ENCODE measurements at regions not wholly inside any gene's neighbourhood (a gene's known extent, or its start where the extent isn't known, plus 50 kb on each side); places are given as distances from the start of the nearest gene placed in this dataset.

- no peak for DNase-seq (ENCODE audit: low read depth in 2 of 2)
Observed at GRCh38 chr17:77307479-77308198, 166.9 kb downstream of the SEC14L1 start.

GRCh38 chr17:77308861-77309726 lies 168.3 kb downstream of the SEC14L1 start:
- DNase-seq (ENCODE audit: low read depth in 2 of 2) = no peak

DNA sequence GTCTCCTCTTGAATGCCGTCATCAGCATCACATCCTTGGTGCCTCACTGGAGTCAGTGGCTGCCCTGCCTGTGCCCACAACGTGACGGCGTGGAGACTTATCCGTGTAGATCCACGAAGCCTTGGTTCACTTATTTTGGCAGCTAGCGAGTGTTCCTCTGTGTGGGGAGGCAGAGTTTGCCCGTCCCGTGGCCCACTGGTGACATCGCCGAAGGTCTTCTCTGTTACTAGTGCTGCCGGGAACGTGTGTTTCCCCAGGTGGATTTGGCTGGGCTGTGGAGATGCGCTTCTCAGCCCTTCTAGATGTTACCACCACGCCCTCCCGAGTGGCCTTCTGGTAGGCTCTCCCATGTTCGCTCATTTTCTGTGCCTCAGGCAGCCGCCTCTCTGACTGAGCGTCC lies 169.6 kb downstream of the SEC14L1 start:
- no peak for DNase-seq (ENCODE audit: low read depth in 2 of 2)

DNA sequence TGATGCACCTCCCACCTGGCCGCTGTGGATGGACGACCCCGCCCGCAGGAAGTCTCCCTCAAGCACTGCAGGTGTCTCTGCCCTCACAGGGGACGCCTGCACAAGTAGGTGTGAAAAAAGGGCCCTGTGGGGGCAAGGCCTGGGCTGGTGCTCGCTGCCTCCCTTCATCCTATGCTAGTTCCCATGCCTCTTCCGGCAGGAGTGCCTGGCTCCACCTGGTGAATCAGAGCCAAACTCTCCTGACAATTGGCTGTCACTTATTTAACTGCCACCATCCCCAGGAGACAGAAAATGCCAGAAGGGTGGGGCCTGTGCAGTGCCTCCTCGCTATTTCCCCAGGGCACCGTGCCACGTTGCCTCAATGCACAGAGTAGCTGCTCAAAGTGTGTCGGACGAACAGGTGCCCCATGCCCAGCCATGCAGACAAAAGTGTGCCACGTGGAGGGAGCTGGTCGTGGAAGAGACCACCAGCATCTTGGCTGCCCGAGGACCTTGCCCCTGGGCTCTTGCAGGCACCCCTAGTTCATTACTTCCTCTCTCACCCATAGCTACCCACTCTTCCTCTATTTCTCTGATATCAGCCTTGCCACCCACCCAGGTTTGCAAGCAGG lies 170.7 kb downstream of the SEC14L1 start:
- no peak for DNase-seq (ENCODE audit: low read depth in 2 of 2)

- DNase-seq (ENCODE audit: low read depth in 2 of 2) = no peak
Observed at GRCh38 chr17:77312061-77312701, 171.4 kb downstream of the SEC14L1 start.

DNA sequence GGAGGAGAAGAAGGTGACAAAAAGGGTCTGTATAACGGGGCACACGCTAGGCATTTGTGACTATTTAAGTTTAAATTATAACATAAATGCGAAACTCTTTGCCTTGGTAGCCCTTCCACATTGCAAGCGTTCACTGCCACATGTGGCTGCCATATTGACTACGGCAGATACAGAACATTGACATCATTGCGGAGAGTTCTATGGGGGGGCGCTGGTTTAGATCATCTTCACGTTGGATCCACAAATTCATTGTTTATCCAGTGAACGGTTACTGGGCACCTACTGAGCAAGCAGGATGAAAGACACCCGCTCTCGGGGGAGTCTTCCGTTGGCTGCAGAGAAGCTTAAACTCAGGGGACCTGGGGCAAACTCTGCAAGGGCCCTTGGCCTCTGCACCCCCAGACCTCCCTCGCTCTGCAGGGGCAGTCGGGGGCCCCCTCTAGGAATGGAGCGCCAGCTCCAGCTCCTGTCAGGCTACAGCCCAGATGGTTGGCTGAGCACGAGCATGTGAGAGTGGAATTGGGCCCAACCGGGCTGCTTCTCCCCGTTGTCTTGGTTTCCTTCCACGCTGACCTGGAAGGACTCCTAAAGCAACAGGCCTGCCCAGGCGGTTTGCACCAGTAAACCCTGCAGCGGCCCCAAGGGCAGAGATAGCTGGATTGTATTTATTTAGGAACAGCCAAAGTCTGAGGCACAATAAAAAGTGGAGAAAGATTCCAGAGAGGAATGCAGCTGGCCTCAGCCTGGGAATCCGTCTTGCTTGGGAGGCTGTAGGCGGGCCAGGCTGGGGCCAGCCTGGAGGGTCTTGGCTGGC lies 172.2 kb downstream of the SEC14L1 start:
- DNase-seq (ENCODE audit: low read depth in 2 of 2) = no peak

DNA sequence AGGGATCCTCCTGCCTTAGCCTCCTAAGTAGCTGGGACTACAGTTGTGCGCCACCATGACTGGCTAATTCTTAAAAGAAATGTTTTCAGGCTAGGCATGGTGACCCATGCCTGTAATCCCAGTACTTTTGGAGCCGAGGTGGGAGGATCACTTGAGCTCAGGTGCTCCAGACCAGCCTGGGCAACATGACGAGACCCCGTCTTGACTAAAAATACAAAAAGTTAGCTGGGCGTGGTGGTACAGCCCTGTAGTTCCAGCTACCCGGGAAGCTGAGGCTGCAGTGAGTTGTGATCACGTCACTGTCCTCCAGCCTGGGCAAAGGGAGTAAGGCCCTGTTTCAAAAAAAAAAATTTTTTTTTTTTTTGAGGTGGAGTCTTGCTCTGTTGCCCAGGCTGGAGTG lies 173.1 kb downstream of the SEC14L1 start:
- no peak for DNase-seq (ENCODE audit: low read depth in 2 of 2)

DNA sequence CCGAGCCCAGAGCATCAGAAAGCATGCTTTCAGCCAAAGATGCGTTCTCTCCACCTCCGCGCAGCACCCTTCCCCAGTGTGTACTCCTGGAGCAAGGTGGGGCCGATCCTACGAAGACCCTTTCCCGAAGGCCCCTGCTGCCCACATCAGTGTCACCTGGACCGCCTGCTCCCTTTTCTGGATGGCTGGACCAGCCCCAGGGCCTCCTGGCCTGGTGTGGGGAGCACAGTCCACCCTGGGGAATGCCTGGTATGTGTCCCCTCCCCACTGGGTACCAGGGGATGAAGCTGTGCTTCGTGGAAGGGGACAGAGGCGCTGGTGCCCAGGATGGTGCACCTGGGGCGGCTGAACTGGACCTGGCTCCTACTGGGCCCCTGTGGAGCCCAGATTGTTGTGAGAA lies 173.8 kb downstream of the SEC14L1 start:
- no peak for DNase-seq (ENCODE audit: low read depth in 2 of 2)

DNA sequence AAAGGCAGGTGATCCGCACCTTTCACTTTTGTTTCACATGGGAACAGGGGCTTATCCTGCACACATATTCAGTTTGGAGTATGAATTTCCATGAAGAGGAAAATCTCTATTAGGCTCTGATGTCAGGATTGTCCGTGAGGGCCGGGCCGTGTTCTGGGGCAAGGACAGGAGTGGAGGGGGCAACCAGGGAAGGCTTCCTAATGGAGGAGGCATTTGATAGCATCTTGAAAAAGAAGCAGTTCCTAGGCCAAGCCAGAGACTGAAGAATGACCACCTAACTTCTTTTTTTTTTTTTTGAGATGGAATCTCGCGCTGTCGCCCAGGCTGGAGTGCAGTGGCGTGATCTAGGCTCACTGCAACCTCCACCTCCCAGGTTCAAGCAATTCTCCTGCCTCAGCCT lies 174.2 kb downstream of the SEC14L1 start:
- DNase-seq (ENCODE audit: low read depth in 2 of 2) = no peak

DNA sequence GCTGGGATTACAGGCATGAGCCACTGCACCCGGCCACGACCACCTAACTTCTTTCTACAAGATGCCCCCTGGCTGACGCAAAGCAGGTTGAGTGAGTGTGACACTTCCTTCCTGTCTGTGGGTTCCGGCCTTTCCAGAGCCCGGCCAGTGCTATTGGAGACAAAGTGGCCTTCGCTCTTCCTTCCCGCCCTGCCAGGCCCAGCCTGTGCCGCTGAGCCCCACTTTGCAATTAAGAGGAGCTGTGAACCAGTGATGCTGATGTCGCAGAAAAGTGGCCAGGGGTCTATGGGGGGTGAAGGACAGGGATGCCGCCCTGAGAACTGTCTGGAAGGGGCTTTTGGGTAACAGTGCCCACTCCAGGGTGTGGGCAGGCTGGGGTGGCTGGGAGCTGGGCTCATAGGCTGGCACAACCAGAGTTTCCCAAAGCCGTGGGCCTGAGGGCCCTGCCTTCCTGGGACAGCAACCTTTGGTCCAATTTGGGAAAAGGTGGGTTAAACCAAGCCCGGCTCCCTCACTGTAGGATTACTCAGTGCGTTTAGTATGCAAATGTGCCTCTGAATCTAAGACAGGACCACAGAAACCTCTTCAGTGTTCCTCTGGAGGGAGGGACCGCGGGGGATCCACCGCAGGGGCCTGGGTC lies 174.9 kb downstream of the SEC14L1 start:
- DNase-seq (ENCODE audit: low read depth in 2 of 2) = no peak

DNA sequence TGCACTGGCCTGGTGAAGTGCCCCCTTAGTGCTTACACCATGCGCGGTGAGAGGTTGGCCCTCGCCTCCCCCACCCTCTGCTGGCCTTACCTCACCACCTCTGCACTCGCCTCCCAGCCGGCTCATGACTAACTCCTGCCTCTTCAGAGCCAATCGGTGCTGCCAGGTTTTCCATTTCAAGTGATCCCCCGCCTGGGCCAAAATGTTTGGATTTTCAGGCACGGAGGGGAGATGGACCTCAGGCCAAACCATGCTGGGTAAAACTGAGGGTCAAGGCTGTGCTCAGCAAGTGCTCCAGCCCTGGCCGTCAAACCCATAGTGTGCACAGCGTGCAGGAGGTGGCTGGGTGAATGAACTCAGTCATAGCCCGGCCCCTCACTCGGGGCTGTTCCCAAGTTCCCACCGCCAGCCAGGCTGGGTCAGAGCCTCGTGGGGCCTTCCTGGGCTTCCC lies 175.4 kb downstream of the SEC14L1 start:
- no peak for DNase-seq (ENCODE audit: low read depth in 2 of 2)

DNA sequence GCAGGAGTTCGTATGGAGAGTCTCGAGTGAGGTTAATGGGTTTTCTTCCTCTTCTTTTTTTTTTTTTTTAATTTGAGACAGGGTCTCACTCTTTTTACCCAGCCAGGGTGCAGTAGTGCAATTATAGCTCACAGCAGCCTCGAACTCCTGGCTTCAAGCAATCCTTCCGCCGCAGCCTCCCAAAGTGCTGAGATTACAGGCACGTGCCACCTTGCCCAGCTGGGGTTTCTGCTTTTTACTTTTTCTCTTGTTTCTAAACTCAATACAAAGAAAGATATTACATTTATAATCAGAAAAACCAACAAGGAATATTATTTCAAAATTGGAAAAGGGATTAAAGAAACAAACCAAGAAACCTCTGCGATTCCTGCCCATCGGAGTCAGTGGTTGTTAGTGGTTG lies 175.9 kb downstream of the SEC14L1 start:
- DNase-seq (ENCODE audit: low read depth in 2 of 2) = no peak

DNA sequence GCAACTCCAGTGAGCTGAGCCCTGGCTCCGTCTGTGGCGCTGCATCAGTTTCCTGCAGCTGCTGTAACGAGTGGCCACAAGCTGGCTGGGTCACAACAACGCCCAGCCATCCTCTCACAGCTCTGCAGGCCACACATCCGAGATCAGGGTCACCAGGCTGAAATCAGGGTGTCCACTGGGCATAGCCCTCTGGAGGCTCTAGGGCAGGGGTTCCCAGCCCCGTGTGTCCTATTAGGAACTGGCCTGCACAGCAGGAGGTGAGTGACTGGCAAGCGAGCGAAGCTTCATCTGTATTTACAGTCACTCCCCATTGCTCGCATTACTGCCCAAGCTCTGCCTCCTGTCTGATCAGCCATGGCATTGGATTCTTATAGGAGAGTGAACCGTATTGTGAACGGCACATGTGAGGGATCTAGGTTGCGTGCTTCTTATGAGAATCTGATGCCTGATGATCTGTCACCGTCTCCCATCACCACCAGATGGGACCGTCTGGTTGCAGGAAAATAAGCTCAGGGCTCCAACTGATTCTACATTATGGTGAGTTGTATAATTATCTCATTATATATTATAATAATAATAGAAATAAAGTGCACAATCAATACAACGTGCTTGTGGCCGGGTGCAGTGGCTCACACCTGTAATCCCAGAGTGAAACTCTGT lies 176.5 kb downstream of the SEC14L1 start:
- DNase-seq (ENCODE audit: low read depth in 2 of 2) = no peak

DNA sequence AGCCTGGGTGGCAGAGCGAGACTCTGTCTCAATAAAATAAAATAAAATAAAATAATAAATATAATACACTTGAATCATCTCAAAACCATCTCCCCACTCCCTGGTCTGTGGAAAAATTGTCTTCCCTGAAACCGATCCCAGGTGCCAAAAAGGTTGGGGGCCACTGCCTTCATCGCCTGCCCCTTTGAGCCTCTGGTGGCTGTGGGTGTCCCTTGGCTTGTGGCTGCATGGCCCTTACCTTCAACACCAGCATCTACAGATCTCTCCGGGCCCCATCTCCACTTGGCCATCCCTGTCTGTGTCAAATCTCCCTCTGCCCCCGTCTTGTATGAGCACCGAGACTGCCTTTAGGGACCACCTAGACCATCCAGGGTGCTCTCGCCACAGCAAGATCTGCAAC lies 177.3 kb downstream of the SEC14L1 start:
- no peak for DNase-seq (ENCODE audit: low read depth in 2 of 2)

DNA sequence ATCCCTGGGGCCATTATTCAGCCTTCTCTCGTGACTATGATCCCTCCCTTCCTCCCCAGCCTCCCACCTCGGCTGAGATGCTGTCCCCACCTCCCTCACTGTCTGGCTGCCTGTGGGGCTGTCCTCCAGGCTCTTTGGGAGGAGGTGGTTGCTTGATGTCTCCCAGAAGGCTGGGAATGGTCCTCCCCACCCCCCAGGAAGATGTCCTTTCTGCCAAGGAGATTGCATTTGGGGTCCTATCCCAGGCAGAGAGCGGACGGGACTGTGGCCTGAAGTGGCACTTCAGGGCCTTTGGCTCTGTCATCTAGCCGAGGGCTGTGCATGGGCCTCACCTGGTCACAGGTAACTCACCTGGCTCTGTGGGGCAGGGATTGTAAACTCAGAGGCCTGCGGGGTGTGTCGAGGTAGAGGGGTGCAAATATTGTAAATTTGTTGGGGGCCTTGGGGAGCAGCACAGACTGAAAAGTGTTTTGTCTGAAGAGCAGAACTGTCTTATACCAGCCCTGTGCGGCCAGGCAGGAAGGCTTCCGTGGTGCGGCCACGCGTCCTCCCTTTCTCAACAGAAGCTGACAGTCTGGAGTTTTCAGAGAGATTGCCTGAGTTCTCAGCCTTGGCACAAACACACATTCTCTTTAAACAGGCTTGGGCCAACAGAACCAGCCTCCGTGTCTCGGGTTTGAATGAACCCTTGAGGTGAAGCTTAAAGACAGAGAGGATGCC lies 177.9 kb downstream of the SEC14L1 start:
- DNase-seq (ENCODE audit: low read depth in 2 of 2) = no peak

DNA sequence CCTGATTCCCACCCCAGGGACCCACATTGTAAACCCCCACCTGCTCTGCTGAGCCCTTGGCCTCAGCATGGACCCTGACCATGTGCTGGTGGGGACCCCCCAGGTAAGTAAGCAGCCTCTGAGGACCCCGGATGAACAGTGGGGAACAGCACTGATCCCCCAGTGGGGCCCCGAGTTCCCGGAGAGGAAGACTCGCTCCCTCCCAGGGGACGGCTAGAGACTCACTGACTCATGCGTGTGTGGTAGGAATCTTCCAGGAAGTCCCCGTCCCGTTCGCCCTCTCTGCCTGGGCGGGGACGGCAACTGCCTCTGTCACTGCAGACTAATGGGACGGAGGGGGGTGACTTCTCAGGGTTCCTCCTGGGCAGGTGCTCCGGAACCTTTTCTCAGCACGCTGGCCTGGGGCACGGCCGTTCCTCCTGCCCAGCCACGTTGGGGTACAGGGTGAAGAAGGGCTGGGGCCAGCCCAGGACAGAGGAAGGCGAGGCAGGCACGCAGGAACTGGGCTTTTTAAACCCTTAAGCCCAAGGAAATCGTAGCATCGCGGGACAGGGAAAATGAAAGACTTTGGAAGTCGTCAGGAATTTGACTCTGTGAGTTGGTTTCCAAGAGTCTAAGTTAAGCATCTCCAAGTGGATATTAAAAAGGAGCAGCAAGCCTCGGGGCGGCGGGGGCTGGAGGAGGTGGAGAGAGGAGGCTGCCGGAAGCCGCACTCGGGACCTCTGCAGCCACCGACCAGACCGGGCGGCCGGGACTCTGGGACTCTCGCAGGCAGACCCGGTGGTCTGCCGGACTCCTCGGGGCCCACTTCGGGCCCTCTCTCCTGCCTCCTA lies 178.7 kb downstream of the SEC14L1 start:
- DNase-seq (ENCODE audit: low read depth in 2 of 2) = peak in 1 of 2 donors; percentile 40

DNA sequence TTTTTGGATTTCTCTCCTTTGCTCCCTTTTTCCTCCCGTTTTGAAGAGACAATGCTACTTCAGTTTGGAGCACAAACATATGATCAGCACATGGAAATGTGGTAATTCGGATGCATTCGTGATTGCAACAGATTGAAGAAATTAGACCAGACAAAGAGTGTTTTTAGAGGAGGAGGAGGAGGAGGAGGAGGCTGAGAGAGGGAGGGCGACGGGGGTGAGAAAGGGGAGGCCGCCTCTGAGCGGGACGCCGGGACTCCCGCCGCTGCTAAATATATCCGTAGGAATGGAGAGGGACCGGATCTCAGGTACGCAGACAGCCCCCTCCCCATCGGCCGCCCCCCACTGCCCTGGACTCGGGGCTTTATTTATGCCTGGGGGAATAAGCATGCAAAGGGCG lies 179.3 kb downstream of the SEC14L1 start:
- DNase-seq (ENCODE audit: low read depth in 2 of 2) = no peak

DNA sequence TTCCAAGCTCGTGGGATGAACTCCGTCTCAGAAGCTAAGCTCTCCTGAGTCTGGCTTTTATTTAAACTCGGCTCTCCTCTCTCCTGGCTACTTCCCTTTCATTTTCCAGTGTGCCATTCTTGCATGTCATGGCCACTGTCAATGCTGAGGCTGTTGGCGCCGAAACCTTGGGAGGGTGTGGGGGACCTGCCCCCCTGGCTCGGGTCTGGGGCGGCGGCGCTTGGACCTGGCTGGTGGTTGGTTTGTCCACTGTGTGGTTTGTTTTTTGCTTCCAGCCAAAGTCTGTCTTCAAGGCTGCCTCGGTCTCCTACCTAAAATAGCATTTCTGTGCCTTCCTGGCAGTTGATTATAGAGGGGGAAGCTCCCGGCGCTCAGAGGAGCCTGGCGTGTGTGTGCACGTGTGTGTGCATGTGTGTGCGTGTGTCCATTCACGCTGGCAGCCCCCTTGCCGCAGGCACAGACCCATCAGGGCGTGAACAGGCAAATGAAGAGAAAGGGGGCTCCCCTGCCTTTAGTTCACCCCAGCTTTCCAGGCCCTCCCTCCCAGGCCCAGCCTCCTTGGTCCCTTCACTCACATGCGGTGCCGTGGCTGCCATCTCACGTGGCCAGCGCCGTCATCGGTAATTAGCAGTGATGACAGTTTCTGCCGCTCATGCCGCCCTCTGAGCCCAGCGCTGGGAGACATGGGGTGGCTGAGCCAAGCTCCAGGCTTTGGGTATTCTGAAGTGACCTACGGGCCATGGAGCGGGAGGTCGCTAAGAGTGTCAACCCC lies 179.9 kb downstream of the SEC14L1 start:
- DNase-seq (ENCODE audit: low read depth in 2 of 2) = no peak
